Effector memory CD4-positive, alpha-beta T cell (primary cell): ENCODE measurements at regions not wholly inside any gene's neighbourhood (a gene's known extent, or its start where the extent isn't known, plus 50 kb on each side); places are given as distances from the start of the nearest gene placed in this dataset.

Experiments used
- DNase-seq, 3 donors: peaks; one replicate each; pipeline ENCODE4 v3.0.0-alpha.2; 2020
- H3K27ac ChIP-seq: 2 replicates; pipeline ENCODE4 v1.7.0; 2013; ENCODE audit warnings: mild to moderate bottlenecking, low read length, moderate library complexity; ENCODE audit not compliant: insufficient read depth, poor library complexity, severe bottlenecking
- H3K27me3 ChIP-seq: replicated peaks from 2 replicates; pipeline ENCODE4 v1.7.0; 2013; ENCODE audit warnings: mild to moderate bottlenecking, low read length; ENCODE audit not compliant: insufficient read depth, control insufficient read depth, poor library complexity, severe bottlenecking
- H3K36me3 ChIP-seq: 2 replicates; pipeline ENCODE4 v1.7.0; 2013; ENCODE audit warnings: mild to moderate bottlenecking, low read length, moderate library complexity; ENCODE audit not compliant: control insufficient read depth, insufficient read depth
- H3K4me1 ChIP-seq: 2 replicates; pipeline ENCODE4 v1.7.0; 2013; ENCODE audit warnings: low read length, mild to moderate bottlenecking; ENCODE audit not compliant: control insufficient read depth, insufficient read depth, poor library complexity, severe bottlenecking
- H3K4me3 ChIP-seq: 2 replicates; pipeline ENCODE4 v1.7.0; 2013; ENCODE audit warnings: low read length, low read depth, mild to moderate bottlenecking; ENCODE audit not compliant: insufficient read depth, poor library complexity, severe bottlenecking
- H3K9me3 ChIP-seq: 2 replicates; pipeline ENCODE4 v1.7.0; 2013; ENCODE audit warnings: mild to moderate bottlenecking, low read length, moderate library complexity; ENCODE audit not compliant: control insufficient read depth

DNA sequence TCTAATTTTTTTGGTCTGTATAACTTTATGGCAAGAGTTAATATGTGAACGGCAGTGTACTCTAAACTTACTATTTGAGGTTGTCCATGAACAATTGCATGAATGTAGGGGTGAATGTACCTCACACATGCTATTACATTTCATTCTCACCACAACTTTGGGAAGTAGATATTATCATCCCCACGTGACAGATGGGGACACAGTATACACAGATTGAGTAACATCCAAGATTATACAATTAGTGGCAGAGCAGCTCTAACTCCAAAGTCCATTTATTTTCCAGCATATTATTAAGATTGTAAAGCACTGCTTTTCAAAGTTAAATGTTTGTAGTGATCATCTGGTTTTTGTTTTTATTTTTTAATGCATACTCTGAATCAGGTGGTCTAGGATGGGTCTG is 622.1 kb upstream of the ZEB2 start:
- no peak for DNase-seq
- Histone ChIP-seq H3K4me3 (no peak overlapping the region), H3K27ac (no peak overlapping the region), H3K9me3 (no peaks in the 10 kb centered on the region), H3K4me1 (no peaks in the 10 kb centered on the region), H3K27me3 (no peaks in the 10 kb centered on the region), H3K36me3 (no peaks in the 10 kb centered on the region)

DNA sequence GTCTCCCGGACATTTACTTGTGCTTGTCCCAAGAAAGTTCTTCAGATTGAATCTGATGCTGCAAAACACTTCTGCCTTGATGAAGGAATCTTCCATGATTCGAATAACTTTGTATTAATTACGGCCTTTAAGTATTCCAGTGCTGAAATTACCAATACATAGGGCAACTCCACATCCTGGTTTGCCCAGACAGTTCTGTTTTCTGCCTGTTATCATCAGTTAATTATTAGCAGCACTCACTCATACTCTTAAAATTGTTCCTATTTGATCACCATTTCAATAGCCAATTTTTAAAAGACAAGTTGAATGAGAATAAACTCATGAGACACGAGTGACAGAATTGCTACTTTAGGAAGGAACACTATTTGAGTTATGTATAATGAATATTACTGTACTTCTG is 620.7 kb upstream of the ZEB2 start:
- Histone ChIP-seq H3K4me3 (no peak overlapping the region), H3K27ac (no peak overlapping the region), H3K36me3 (no peaks in the 10 kb centered on the region), H3K4me1 (no peaks in the 10 kb centered on the region), H3K27me3 (no peaks in the 10 kb centered on the region), H3K9me3 (no peaks in the 10 kb centered on the region)
- DNase-seq: no peak

DNA sequence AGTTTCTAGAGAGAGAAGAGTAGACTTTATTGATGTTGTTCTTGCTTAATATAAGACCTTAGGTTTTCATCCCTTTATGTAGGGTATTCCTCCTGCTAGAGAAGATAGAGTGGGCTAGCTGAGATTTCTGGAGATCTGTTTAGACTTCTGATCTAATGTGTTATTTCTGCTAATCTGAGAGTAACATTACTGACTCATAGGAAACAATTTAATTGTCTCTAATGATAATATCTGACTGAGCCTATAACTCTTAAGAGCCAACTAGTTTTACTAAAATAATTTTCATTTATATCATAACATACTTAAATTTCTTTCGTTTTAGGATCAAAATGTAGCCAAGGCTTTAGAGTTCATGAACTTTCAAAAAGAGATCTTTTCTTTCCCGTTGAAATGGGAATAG is 618.7 kb upstream of the ZEB2 start:
- Histone ChIP-seq H3K4me1 (no peaks in the 10 kb centered on the region), H3K36me3 (no peaks in the 10 kb centered on the region), H3K27ac (no peak overlapping the region), H3K27me3 (no peaks in the 10 kb centered on the region), H3K4me3 (no peak overlapping the region), H3K9me3 (no peaks in the 10 kb centered on the region)
- DNase-seq: no peak

DNA sequence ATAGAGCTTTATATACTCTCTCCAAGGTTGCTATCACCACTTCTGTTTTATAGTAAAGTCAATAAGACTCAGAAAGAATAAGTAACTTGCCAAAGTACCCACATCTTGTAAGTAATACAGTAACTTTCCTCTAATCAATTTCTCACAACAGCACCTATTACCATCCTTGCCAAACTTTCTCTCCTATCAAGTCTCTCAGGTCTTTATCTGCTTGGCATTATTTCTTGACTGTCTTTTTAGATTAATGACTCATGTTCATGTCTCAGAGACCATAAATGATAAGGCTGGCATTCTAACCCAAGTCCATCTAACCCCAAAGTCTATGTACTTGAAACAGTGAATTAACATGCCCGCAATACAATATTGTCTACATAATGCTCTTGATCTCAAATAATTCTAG is 618.0 kb upstream of the ZEB2 start:
- no peaks in the 10 kb centered on the region for H3K36me3 ChIP-seq
- H3K27ac ChIP-seq: no peak overlapping the region
- no peaks in the 10 kb centered on the region for H3K27me3 ChIP-seq
- H3K4me1 ChIP-seq: no peaks in the 10 kb centered on the region
- DNase-seq: no peak
- no peak overlapping the region for H3K4me3 ChIP-seq
- H3K9me3 ChIP-seq: no peaks in the 10 kb centered on the region

GRCh38 chr2:145137211-145137610 is 617.3 kb upstream of the ZEB2 start:
- Histone ChIP-seq H3K27ac (no peak overlapping the region), H3K9me3 (no peaks in the 10 kb centered on the region), H3K4me1 (no peaks in the 10 kb centered on the region), H3K36me3 (no peaks in the 10 kb centered on the region), H3K4me3 (no peak overlapping the region), H3K27me3 (no peaks in the 10 kb centered on the region)
- DNase-seq: no peak

DNA sequence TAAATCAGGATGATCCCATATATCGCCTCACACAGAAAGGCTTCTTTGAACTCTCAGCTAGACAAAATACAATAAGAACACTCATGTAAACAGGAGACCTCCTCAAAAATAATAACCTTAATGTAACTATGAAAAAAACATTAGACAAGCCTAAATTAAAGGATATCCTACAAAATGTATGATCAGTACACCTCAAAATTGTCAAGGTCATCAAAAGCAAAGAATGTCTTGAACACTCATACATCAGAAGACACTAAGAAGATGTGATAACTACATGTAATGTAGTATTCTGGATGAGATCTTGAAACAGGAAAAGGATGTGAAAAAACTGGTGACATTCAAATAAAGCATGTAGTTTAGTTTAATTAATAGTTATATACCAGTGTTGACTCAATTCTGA is 616.8 kb upstream of the ZEB2 start:
- no peaks in the 10 kb centered on the region for H3K36me3 ChIP-seq
- H3K27me3 ChIP-seq: no peaks in the 10 kb centered on the region

GRCh38 chr2:145126146-145126545 is 606.2 kb upstream of the ZEB2 start:
- Histone ChIP-seq H3K4me1 (no peaks in the 10 kb centered on the region), H3K36me3 (no peaks in the 10 kb centered on the region), H3K4me3 (no peak overlapping the region), H3K9me3 (no peaks in the 10 kb centered on the region), H3K27ac (no peak overlapping the region), H3K27me3 (no peaks in the 10 kb centered on the region)
- DNase-seq: no peak

More for the DNA sequence above, 616.8 kb upstream of the ZEB2 start:
- no peak for DNase-seq
- Histone ChIP-seq H3K27ac (no peak overlapping the region), H3K9me3 (no peaks in the 10 kb centered on the region), H3K4me1 (no peaks in the 10 kb centered on the region), H3K4me3 (no peak overlapping the region)

- H3K27ac ChIP-seq: no peak overlapping the region
- DNase-seq: no peak
- H3K9me3 ChIP-seq: no peaks in the 10 kb centered on the region
- no peaks in the 10 kb centered on the region for H3K36me3 ChIP-seq
- no peak overlapping the region for H3K4me3 ChIP-seq
- no peaks in the 10 kb centered on the region for H3K27me3 ChIP-seq
- no peaks in the 10 kb centered on the region for H3K4me1 ChIP-seq
Observed at GRCh38 chr2:145124085-145124484, 604.2 kb upstream of the ZEB2 start.

GRCh38 chr2:145123606-145124005 is 603.7 kb upstream of the ZEB2 start:
- Histone ChIP-seq H3K4me1 (no peaks in the 10 kb centered on the region), H3K36me3 (no peaks in the 10 kb centered on the region), H3K27ac (no peak overlapping the region), H3K27me3 (no peaks in the 10 kb centered on the region), H3K4me3 (no peak overlapping the region), H3K9me3 (no peaks in the 10 kb centered on the region)
- no peak for DNase-seq

DNA sequence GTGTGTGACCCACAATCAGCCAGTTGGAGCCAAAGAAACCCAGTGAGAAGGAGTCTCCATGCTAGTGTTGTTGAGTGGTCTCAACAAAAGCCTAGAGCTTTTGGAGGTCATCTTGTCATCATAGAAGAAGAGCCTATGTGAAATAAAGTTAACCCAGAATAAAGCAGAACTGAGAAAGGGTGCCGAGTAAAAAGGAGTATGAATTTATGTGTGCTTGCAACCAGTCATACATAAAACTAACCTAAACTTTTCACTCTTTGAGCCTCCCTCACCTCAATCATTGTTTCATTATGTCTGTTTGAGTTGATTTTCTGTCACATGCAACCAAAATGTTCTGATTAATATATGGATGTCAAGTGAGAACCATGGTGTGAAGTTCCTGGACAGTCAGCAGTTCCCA is 599.3 kb upstream of the ZEB2 start:
- H3K9me3 ChIP-seq: no peaks in the 10 kb centered on the region
- H3K36me3 ChIP-seq: no peaks in the 10 kb centered on the region
- H3K4me1 ChIP-seq: no peaks in the 10 kb centered on the region
- H3K27ac ChIP-seq: no peak overlapping the region
- no peaks in the 10 kb centered on the region for H3K27me3 ChIP-seq
- H3K4me3 ChIP-seq: no peak overlapping the region
- DNase-seq: no peak
